IMR-90 (cell line): ENCODE measurements at regions not wholly inside any gene's neighbourhood (a gene's known extent, or its start where the extent isn't known, plus 50 kb on each side); places are given as distances from the start of the nearest gene placed in this dataset.

Source experiments
- ATAC-seq: fragments of 200-7000 bp; cut with Tn5 transposase; 2 replicates; pipeline ENCODE4 v1.9.1; 2020; ENCODE audit warnings: low read depth, mild to moderate bottlenecking, moderate library complexity
- BruUV-seq: library from RNA; stranded (reverse); fragments of 400-500 nt; replicated peaks from 2 replicates; lab custom pipeline; 2021; lab: Mats Ljungman, UMichigan
- CTCF ChIA-PET: fragments of 300-600 bp; formaldehyde crosslinking; extraction: SDS; loops from one replicate; lab custom pipeline; 2021; ENCODE audit warnings: antibody characterized with exemption; lab: Yijun Ruan, JAX
- POLR2A ChIA-PET: fragments of 300-600 bp; sonication (Branson Sonifier 250); formaldehyde crosslinking; loops from one replicate; lab custom pipeline; 2022; ENCODE audit warnings: antibody characterized with exemption; ENCODE audit not compliant: unreplicated experiment; lab: Charles Lee
- DNase-seq: peaks from one replicate; pipeline ENCODE4 v3.0.0; 2013
- H2AFZ ChIP-seq: replicated peaks from 2 replicates; pipeline ENCODE3; 2013; ENCODE audit warnings: low read length, mild to moderate bottlenecking; ENCODE audit not compliant: poor library complexity
- H2AK5ac ChIP-seq: 2 replicates; pipeline ENCODE4 v1.6.1; 2013; ENCODE audit warnings: low read depth, low read length, inconsistent platforms
- H2AK9ac ChIP-seq: replicated peaks from 2 replicates; pipeline ENCODE3; 2013; ENCODE audit warnings: mild to moderate bottlenecking, low read depth, low read length, moderate library complexity; ENCODE audit not compliant: poor library complexity
- H2BK120ac ChIP-seq: 2 replicates; pipeline ENCODE4 v1.6.1; 2013; ENCODE audit warnings: low read depth, low read length, inconsistent platforms
- H2BK15ac ChIP-seq: 3 replicates; pipeline ENCODE4 v1.6.1; 2013; ENCODE audit warnings: low read depth, low read length, inconsistent platforms
- H2BK20ac ChIP-seq: 2 replicates; pipeline ENCODE4 v1.6.1; 2013; ENCODE audit warnings: low read depth, mild to moderate bottlenecking, inconsistent platforms, low read length, moderate library complexity
- H2BK5ac ChIP-seq: 2 replicates; pipeline ENCODE4 v1.6.1; 2013; ENCODE audit warnings: mild to moderate bottlenecking, low read depth, low read length, inconsistent platforms; ENCODE audit not compliant: poor library complexity, severe bottlenecking
- H3K14ac ChIP-seq: replicated peaks from 2 replicates; pipeline ENCODE4 v1.6.1; 2013; ENCODE audit warnings: low read depth, low read length, inconsistent platforms
- H3K18ac ChIP-seq: 2 replicates; pipeline ENCODE4 v1.6.1; 2013; ENCODE audit warnings: low read depth, low read length, control low read depth
- H3K23ac ChIP-seq: 2 replicates; pipeline ENCODE4 v1.6.1; 2013; ENCODE audit warnings: low read depth, low read length, inconsistent platforms
- H3K27ac ChIP-seq: 2 replicates; pipeline ENCODE4 v1.5.1; 2013; ENCODE audit warnings: mild to moderate bottlenecking, control low read depth, low read length; ENCODE audit not compliant: insufficient read depth
- H3K27me3 ChIP-seq: 2 replicates; pipeline ENCODE4 v1.6.1; 2013; ENCODE audit warnings: low read length; ENCODE audit not compliant: control insufficient read depth, insufficient read depth
- H3K36me3 ChIP-seq: 2 replicates; pipeline ENCODE4 v1.6.1; 2013; ENCODE audit warnings: low read length, mixed read lengths; ENCODE audit not compliant: control insufficient read depth, insufficient read depth
- H3K4ac ChIP-seq: 2 replicates; pipeline ENCODE4 v1.6.1; 2013; ENCODE audit warnings: low read depth, low read length, inconsistent platforms
- H3K4me1 ChIP-seq: 2 replicates; pipeline ENCODE4 v1.6.1; 2013; ENCODE audit warnings: low read length, mixed read lengths; ENCODE audit not compliant: control insufficient read depth, insufficient read depth
- H3K4me2 ChIP-seq: 2 replicates; pipeline ENCODE4 v1.6.1; 2013; ENCODE audit warnings: low read depth, mild to moderate bottlenecking, control low read depth, low read length, moderate library complexity
- H3K4me3 ChIP-seq: 2 replicates; pipeline ENCODE4 v1.5.1; 2013; ENCODE audit warnings: low read depth, mild to moderate bottlenecking, control low read depth, low read length, moderate library complexity; ENCODE audit not compliant: insufficient read depth
- H3K56ac ChIP-seq: 2 replicates; pipeline ENCODE4 v1.6.1; 2013; ENCODE audit warnings: low read length, inconsistent platforms; ENCODE audit not compliant: insufficient read depth; ENCODE audit errors: extremely low read depth
- H3K79me1 ChIP-seq, 2 experiments: 2 replicates each; pipeline ENCODE4 v1.6.1; 2013; ENCODE audit warnings: low read length in 2 of 2, inconsistent platforms in 1 of 2, low read depth in 1 of 2
- H3K9ac ChIP-seq: 2 replicates; pipeline ENCODE4 v1.6.1; 2013; ENCODE audit warnings: low read depth, low read length, control low read depth
- H3K9me1 ChIP-seq: 2 replicates; pipeline ENCODE4 v1.6.1; 2013; ENCODE audit warnings: low read length, inconsistent platforms; ENCODE audit not compliant: insufficient read depth
- H3K9me3 ChIP-seq: 2 replicates; pipeline ENCODE4 v1.6.1; 2013; ENCODE audit warnings: low read length; ENCODE audit not compliant: control insufficient read depth, insufficient read depth
- H4K20me1 ChIP-seq: 2 replicates; pipeline ENCODE4 v1.6.1; 2013; ENCODE audit warnings: low read length, inconsistent platforms; ENCODE audit not compliant: insufficient read depth
- H4K5ac ChIP-seq: 2 replicates; pipeline ENCODE4 v1.6.1; 2013; ENCODE audit warnings: mild to moderate bottlenecking, low read depth, low read length, control low read depth
- H4K8ac ChIP-seq, 2 experiments: 2 replicates each; pipeline ENCODE4 v1.6.1; 2013; ENCODE audit warnings: low read depth in 2 of 2, low read length in 2 of 2, control low read depth in 1 of 2, inconsistent platforms in 1 of 2
- H4K91ac ChIP-seq: 2 replicates; pipeline ENCODE4 v1.6.1; 2013; ENCODE audit warnings: low read depth, low read length, inconsistent platforms; ENCODE audit not compliant: insufficient read depth
- CHD1 ChIP-seq: IDR thresholded peaks from 2 replicates; pipeline ENCODE4 v1.6.1; 2012; ENCODE audit warnings: low read depth, low read length, improper control_type of control experiment
- FOS ChIP-seq: fragments of 150-350 bp; IDR thresholded peaks from 2 replicates; pipeline ENCODE4 v1.6.1; 2016; ENCODE audit warnings: low read depth, low read length
- MXI1 ChIP-seq: IDR thresholded peaks from 2 replicates; pipeline ENCODE4 v1.6.1; 2012; ENCODE audit warnings: low read depth, mild to moderate bottlenecking, low read length, moderate library complexity, borderline replicate concordance
- POLR2A ChIP-seq: IDR thresholded peaks from 2 replicates; pipeline ENCODE4 v1.6.1; 2012; ENCODE audit warnings: mild to moderate bottlenecking, low read depth, low read length
- WGBS, 2 experiments: methylation state at CpG; one replicate each; pipeline versions ENCODE4 v1.1.5 to v1.1.7; 2013; ENCODE audit warnings: missing lambda C conversion rate in 2 of 2; ENCODE audit not compliant: insufficient read length in 1 of 2; ENCODE audit errors: extremely low coverage in 2 of 2; 5-methylcytosine and 5-hydroxymethylcytosine counted together
- dilution Hi-C: fragments of 300-500 bp; cut with HindIII; formaldehyde crosslinking; loops from one replicate; pipeline ENCODE4 v1.14.3; 2018; ENCODE audit warnings: low sequenced_read_pairs; ENCODE audit not compliant: unreplicated experiment
- in situ Hi-C: fragments of 300-500 bp; cut with MboI; formaldehyde crosslinking; loops from 3 replicates; pipeline ENCODE4 v1.14.3; 2019; ENCODE audit warnings: low sequenced_read_pairs, inconsistent platforms, mixed read lengths
- intact Hi-C: fragments of 100-400 bp; cut with micrococcal nuclease; formaldehyde crosslinking; loops from 2 replicates; pipeline ENCODE4 v1.10.0; 2022
- TF ChIP-seq, protein P1 (sequence below): conservative IDR thresholded peaks from 2 replicates; pipeline ENCODE4 v1.5.1; 2012; ENCODE audit warnings: mild to moderate bottlenecking, low read depth, low read length, improper control_type of control experiment

DNA sequence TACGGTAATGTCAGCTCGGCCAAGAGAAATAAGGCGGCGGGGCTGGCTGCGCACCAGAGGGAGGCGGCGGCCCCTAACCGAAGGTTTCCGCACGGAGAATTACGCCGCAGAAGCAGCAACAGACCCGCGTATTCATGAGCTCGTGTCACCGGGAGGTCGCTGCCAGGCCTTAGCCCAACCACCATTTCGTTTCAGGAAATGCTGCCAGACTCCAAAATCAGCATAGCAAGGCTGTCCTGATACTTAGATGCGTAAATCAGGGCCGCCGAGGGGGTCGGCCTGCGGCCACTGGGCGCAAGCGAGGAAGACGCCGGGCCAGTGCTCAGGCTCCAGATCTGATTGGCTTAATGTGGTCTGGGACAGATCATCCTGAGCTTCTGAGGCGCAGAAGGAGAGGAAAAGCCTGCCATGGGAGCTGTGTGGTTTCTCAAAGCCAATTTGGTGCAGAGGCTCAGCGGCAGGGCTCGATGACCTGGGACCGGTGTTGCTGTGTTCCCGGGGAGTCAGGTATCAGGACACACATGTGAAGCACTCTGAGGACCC lies 247.9 kb downstream of the BAMBI start:
- no peak overlapping the region for H3K56ac ChIP-seq
- no peak overlapping the region for H3K23ac ChIP-seq
- H3K79me1 ChIP-seq: no peaks in the 10 kb centered on the region
- H3K18ac ChIP-seq: no peak overlapping the region
- no peak for DNase-seq
- CTCF ChIA-PET: no interaction called here
- no peak overlapping the region for H2BK5ac ChIP-seq
- POLR2A ChIA-PET: no interaction called here
- dilution Hi-C loops: no loop called here
- H3K9me3 ChIP-seq: no peaks in the 10 kb centered on the region
- H2BK20ac ChIP-seq: no peak overlapping the region
- TF ChIP-seq, protein P1, sequence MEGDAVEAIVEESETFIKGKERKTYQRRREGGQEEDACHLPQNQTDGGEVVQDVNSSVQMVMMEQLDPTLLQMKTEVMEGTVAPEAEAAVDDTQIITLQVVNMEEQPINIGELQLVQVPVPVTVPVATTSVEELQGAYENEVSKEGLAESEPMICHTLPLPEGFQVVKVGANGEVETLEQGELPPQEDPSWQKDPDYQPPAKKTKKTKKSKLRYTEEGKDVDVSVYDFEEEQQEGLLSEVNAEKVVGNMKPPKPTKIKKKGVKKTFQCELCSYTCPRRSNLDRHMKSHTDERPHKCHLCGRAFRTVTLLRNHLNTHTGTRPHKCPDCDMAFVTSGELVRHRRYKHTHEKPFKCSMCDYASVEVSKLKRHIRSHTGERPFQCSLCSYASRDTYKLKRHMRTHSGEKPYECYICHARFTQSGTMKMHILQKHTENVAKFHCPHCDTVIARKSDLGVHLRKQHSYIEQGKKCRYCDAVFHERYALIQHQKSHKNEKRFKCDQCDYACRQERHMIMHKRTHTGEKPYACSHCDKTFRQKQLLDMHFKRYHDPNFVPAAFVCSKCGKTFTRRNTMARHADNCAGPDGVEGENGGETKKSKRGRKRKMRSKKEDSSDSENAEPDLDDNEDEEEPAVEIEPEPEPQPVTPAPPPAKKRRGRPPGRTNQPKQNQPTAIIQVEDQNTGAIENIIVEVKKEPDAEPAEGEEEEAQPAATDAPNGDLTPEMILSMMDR: no peak
- TF ChIP-seq MXI1: no peak
- TF ChIP-seq FOS: no peak
- TF ChIP-seq CHD1: no peak
- TF ChIP-seq POLR2A: no peak
- no peaks in the 10 kb centered on the region; the same call in 1 of the 2 replicates for H3K4me1 ChIP-seq
- no peak overlapping the region for H2BK120ac ChIP-seq
- no peak overlapping the region for H2AK9ac ChIP-seq
- no peak overlapping the region for H3K9ac ChIP-seq
- H3K4me2 ChIP-seq: no peak overlapping the region
- no peak overlapping the region for H3K14ac ChIP-seq
- H3K9me1 ChIP-seq: no peaks in the 10 kb centered on the region
- H3K27me3 ChIP-seq: no peaks in the 10 kb centered on the region
- no peak overlapping the region for H2BK15ac ChIP-seq
- H2AK5ac ChIP-seq: no peak overlapping the region
- no peak overlapping the region for H3K27ac ChIP-seq
- H3K4ac ChIP-seq: no peak overlapping the region
- no peak for ATAC-seq
- no peak overlapping the region for H4K5ac ChIP-seq
- H4K91ac ChIP-seq: no peak overlapping the region
- H4K20me1 ChIP-seq: no peaks in the 10 kb centered on the region
- intact Hi-C loops: no loop called here
- no peak overlapping the region for H4K8ac ChIP-seq
- no peak overlapping the region for H2AFZ ChIP-seq
- no peaks in the 10 kb centered on the region for H3K36me3 ChIP-seq
- in situ Hi-C loops: no loop called here
- BruUV-seq: no TSS peak
- 71% methylated on average over 18 of the region's 32 CpGs; no CpG with 5 or more reads in 1 of the 2 experiments for WGBS, 2 experiments
- H3K4me3 ChIP-seq: no peak overlapping the region
